SKM-1 treated with dmso at 0.1 percent for 144 hours (cell line): ENCODE measurements at regions not wholly inside any gene's neighbourhood (a gene's known extent, or its start where the extent isn't known, plus 50 kb on each side); places are given as distances from the start of the nearest gene placed in this dataset.

Experiments used
- DNase-seq: peaks from one replicate; lab custom pipeline; 2025; ENCODE audit not compliant: unreplicated experiment; lab: John Stamatoyannopoulos, UW

DNA sequence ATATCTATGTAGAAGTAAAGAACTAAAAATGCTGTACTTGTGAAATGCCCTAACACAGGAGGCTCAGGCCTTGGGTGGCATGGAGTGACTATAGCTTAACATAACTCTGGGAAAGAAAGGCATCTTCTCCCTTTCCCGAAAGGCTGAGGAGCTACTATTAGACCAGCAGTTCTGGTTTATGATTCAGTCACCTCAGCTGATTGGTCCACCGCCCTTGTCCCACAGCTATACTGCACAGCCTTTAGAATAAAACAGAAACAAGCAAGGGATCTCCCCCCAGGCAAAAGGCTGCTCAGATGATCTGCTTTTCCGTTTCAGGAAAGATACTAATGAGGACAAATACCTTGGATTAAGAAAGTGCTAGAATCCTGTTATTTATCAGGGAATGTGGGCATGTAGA lies 171.3 kb downstream of the SNCA start:
- no peak for DNase-seq

DNA sequence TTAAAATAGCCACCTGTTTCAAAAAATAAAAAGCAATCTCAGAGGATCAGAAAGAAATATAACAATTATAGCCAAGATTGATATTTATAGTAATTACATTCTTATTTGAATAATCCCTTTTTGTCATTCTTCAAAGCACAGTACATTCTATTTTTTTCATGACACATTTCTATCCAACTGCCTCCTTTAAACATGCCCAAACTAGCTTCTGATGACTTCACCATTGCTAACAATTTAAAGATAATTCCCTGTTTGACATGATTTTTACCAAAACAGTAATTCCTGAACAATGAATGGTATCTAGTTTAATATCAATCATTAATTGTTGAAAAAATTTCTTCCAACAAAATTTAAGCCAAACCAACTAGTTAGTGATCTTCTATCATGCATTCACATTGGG lies 172.4 kb downstream of the SNCA start:
- DNase-seq = no peak

DNA sequence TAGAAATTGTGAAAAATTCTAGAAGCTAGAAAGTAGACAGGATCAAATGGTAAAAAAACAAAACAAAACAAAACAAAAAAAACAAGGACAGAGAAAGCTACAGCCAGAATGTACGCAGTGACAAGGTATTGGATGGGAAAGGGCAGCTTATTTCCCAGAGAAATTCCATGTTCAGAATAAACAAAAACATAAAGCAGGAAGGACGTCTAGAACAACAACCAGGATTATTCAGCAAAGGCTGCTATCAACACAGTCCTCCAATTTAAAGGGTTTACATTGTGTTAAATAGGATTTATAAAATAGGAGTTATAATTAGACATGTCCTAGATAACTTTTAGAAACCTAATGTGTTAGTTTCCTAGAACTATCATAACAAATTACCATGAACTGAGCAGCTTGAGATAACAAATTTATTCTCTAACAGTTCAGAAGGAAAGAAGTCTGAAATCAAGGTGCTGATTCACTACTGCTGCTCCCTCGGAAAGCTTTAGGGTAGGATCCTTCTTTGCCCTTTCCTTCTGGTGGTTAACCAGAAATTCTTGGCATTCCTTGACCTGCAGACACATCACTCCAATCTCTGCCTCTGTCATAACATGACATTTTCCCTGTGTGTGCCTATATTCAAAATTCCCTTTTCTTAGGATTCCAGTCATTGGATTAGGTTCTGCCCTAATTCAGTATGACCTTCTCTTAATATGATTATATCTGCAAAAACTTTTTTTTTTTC lies 175.6 kb downstream of the SNCA start:
- DNase-seq = no peak

DNA sequence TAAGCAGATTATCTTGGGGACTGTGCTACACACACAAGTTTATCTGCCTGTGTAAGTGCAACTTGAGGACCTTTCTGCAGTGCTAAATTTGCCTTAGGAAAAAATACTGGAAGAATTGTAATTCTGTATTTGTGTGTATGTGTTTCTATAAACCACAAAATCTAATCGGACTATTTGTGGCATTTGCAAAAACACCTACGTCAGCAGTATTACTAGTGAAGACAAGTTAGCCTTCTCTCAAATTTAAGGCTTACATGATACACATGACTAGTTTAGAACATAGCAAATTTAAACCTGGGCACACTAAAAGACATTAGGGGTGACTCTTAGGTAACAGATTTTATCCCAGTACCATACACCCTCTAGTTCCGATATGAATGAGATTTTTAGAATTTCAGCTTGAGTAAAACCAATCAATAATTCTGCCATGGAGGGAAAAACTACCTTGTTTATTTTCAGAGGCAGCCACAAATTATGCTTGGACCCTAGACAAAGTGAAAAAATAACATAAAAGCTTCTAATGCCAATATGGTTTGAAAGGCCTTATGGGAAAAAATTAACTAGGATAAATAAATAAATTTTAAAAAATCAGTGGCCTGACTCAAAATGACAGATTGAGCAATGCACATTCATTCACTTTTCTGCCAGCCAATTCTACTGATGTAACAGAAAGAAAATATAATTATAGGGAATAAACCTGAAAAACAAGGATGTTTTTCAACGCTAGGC lies 176.4 kb downstream of the SNCA start:
- no peak for DNase-seq

DNA sequence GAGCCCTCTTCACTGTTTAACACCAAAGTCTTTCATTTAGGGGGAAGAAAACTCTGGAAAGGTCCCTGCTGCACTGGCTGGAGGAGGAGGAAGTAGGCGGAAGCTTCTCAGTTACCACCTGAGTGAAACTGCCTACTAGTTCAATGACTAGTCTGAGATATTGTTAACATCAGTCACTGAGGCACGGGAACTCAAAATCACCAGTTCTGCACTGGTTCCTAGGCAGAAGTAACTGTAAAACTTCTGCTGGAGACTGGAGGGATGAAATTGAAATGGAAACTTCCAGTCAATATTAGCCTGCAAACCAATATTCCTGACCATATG lies 178.3 kb downstream of the SNCA start:
- DNase-seq = no peak

DNA sequence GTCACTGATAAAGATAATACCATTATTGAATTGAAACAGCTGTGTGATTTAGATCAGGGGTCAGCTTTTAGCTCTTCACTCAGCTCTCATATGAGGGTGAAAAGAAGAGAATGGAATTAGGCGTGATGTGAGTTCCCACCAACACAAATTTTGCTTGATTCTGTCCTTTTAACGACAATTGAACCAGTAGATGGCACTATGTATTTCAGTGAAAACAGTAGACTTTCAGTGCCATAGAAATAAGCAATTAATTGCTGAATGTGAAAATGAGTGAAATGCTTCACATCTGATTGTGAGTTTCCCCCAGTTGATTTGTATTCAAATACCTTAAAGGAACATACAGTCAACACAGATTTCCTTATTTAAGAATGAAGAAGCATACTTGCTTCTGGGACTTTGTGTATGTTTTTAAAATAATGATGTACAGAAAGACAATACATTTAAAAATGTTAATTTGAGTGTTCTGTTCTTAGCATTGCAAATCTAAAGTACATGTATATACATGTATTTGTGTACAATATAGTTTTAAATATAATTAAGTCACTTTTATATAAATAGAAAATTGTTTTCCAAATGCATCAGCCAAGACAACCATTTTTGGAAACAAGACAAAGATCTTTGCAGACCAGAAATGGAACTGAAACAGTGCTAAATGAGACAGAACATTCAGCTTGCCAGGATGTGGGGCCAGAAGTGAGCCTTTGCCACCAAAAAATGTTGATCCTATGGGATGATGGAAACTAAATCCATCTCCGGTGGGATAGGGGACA lies 178.8 kb downstream of the SNCA start:
- DNase-seq = peak; percentile 20

DNA sequence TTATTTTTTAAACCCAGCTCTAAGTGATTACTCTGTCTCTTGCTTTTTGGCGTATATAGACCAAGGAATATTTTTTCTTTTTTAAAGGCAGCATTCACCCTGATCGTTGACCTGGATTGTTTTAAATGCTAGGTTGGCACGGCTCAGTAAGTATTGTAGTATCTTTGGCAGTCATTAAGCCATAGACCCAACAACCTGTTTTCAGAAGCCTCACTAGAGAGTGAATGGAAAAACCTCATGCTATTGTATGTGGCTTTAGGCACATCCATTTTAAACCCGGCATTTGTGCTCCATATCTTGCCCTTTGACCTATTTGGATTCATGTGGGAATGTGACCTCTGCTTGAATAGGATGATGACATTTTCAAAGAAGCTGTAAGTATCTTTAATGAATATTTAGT lies 183.9 kb downstream of the SNCA start:
- no peak for DNase-seq

DNA sequence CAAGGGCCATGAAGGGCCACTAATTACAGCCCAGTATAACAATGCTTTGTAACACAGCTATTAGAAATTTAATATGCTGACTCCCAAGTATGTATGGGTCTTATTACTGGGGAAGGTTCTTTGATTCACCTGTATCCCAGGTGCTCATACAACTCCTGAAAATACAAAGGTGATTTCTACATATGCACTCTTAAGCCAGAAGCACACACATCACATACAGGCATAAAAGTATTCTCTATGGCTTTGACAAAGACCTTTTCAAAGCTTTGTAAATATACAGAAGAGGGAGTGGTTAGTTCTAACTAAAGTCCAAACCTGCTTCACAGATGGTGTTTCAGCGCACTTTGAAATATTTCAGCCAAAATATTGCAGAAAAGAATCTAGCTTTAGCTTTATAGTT lies 191.5 kb downstream of the SNCA start:
- no peak for DNase-seq

DNA sequence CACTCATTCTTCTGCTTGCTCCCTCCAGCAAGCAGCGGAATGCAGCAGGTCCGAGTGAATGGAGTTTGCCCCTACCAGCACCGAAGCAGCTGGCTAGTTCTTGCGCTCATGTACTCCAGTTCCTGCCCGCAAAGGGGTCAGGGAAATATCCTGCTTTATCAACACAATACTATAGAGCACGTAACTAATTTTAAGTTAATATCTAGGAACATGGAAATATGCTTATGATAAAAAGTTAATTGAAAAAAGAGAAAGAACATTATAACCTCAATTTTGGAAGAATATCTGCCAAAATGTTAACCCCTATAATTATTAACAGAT lies 195.6 kb downstream of the SNCA start:
- DNase-seq = no peak

DNA sequence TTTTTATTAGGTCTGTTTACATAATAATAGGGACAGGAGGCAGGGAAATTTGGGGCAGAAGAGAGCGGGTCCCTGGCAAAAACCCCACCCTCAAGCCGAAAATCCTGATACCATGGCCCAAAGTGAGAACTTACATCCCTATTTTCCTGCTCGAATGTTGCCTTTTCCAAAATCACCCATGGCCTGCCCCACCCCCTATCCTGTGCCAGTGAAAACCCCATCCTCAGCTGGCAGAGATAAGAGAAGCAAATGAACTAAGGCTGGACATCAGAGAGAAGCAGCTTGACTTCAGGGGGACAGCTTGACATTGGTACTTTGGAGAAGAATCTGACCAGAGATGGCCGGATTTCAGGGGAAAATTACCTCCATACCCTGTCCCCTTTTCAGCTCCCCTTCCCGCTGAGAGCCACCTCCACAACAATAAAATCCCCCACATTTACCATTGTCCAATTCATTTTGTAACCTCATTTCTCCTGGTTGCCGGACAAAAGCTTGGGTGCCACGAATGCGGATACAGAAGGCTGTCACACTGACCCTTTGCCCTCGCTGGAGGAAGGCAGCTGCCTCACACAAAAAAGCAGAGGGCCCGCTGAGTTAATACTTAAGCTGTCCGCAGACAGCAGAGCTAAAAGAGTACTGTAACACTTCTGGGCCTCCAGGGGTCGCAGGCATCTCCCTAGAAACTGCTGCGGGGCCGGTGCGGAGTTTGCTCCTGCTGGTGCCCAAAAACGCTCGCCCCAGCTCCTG lies 196.2 kb downstream of the SNCA start:
- DNase-seq = no peak

DNA sequence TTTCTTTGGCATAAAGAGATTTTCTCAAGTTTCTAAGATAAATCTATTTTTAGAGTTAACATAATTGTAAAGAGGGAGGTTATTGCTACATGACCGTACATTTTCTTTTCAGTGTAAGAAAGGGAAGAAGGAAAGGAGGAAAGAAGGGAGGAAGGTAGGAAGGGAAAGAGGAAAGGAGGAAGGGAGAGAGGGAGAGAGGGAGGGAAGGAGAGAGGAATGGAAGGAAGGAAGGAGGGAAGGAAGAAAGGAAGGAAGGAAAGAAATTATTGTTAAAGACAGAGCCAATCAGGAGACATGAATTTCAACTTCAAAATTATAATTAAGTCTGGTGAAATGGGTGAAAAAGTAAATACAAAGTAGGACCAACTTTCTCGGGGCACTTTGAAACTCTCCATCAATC lies 197.6 kb downstream of the SNCA start:
- DNase-seq = no peak

DNA sequence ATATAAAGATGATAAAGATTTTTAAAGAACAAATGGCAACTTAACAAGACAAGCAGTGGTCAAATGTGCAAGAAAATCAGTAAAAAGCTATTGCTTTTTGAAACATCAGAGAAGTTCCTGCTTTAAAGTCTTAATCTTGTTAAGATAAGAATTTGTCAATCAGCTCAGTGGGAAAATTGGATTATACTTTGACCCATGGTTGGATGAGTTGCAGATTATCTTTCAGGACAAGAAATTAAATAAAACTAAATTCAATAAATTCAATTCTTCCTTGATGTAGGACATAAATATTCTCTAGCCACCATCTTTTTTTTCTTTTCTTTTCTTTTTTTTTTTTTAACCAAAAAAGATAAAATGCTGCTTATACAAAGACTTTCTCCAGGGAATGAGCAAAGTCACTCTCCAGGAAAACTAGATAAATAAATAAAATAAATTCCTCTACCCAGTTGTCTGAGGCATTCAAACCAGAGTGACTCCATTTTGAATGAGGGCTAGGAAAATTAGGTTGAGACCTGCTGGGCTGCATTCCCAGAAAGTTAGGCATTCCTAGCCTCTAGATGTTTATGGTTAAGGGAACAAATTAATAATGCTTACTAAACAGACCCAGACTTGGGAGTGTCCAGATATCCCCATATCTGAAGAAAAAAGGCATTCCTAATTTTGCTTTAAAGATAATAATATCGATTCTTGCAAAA lies 211.2 kb downstream of the SNCA start:
- no peak for DNase-seq

DNA sequence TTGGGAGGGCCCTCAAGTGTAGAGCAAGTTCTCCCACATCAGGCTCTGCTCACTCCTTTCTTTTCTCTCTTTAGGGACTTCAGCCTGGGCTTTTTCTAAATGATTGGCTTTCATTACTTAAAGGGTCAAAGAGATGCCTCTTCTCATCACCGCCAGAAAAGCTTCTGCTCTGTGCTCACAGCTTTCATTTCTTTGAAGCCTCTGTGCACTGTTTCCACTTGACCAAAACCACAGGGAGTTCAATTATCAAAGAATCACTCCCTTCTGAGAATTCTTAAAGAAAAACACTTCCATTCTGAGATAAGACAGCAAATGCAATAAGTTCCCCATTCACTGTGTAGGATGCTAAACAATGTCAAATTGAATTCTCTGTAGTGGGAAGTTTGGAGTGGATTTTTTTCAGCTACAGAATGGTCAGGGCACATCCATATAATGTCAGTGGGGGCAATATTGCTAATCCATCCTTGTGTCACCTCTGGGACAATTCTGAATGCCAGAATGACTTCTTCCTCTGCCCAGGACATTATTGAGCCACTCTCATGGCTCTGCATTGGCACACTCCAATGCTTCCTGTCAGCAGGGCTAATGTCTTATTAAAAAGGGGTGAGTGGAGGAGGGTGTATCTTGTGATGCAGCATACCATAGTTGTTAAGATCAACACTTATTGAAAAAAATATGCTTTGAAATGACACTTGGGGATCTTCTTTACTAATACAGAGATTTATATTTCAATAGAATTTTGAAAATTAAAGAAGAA lies 217.6 kb downstream of the SNCA start:
- no peak for DNase-seq

DNA sequence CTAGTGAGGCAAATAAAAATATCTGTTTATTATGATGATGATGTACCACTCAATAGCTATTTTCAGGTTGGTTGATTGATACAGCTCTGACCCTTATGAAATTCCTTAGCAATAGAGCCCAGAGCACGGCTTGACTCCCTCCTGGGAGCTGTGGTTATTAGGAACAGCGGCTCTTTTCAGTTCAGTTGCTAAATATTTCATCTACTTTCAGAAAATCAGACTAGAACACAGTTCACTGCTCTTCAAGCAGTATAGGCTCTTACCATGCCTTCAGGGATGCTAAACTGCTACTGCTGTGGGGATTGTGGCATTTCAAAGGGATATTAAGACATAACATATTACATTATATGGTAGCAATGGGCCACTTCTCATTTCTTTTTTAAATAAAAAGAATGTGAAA lies 218.8 kb downstream of the SNCA start:
- no peak for DNase-seq

DNA sequence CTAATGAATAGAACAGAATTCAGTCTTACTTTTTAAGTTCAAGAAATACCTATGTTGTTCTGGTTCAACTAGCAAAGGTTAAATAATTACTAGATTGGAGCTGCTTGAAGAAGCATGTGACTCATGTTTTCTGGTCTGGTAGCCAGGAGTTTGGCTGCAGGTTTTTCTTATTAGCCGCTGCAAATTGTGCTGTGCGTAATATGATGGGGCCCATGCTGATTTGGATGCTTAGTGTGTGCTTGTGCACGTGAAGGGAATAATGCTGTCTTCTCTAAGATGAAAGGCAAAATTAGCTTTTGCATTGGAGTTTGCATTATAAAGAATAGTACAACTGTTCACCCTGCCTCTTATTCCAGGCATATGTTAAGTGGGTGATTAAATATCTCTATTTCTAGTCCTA lies 219.6 kb downstream of the SNCA start:
- no peak for DNase-seq

DNA sequence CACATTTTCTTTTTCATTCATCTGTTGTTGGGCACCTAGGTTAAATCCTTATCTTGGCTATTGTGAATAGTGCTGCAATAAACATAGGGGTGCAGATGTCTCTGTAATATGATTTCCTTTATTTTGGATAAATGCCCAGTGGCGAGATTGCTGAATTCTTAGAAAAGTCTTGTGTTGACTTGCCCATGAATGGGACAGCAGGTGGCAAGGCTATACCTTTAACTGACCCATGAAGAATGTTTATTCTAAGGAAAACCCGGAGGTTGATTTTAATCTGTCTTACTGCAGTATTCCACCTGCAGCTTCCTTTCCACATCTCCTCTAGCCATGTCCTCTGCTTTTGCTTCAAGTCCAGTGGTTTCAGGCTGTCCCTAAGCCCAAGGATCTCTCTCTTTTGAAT lies 220.6 kb downstream of the SNCA start:
- DNase-seq = no peak

DNA sequence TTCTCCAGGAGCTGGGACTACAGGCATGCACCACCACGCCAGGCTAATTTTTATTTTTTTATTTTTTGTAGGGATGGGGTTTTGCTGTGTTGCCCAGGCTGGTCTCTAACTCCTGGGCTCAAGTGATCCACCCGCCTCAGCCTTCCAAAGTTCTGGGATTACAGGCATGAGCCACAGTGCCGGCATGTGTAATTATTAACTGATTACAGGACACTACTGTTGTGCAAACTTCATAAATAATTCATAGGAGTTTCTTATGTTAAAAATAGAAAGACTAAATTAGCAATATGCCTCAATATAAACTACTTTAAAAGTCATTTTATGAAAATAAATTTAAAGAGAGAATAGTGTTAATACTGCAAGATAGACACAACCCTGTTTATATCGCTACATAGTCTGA lies 221.9 kb downstream of the SNCA start:
- no peak for DNase-seq

DNA sequence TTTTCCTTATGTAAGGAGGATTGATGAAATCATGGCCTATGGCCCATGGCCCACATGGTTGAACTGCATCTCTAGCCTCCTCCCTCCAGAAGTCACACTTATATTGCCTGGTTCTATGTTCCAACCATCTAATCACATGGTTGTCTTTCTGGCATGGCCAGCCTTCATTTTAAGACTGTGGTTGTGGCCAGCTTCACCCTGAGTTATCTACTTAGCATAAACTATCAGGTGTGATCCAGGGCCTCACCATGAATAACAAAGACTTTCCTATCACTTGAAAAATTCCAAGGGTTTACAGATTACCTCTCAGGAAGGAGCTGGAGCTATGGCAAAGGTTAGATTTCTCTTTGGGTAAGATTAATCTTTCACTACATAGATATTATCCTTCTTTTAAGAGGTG lies 222.8 kb downstream of the SNCA start:
- no peak for DNase-seq

DNA sequence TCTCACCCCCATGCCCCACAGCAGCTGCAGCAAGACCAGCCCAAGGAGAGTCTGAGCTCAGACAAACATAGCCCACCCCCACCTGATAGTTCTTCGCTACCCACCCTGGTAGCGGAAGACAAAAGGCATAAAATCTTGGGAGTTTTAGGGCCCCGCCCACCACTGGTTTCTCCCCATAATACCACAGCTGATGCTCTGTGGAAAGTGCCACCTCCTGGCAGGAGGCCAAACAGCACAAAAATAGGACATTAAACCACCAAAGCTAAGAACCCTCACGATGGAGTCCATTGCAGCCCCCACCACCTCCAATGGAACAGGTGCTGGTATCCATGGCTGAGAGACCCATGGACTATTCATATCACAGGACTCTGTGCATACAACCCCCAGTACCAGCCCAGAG lies 226.7 kb downstream of the SNCA start:
- DNase-seq = no peak

DNA sequence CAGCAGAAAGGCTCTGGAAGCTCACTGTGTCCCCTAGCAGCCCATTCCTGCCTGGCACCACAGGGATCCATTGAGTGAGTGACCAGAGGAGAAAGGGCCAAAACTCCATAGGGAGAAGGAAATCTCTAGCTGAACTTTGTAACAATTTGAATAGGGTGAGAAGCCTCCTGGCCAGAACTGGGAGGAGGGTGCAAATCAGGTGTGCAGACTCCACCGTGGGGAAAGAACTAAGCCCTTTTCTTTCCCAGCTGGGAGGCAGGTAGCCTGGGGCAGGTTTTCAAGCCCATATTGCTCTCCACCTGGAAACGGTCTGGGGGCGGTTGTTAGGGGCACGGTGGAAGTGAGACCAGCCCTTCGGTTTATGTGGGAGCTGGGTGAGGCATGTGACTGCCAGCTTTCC lies 227.2 kb downstream of the SNCA start:
- DNase-seq = no peak
